ENCODE measurements at regions not wholly inside any gene's neighbourhood (a gene's known extent, or its start where the extent isn't known, plus 50 kb on each side); places are given as distances from the start of the nearest gene placed in this dataset.

DNA sequence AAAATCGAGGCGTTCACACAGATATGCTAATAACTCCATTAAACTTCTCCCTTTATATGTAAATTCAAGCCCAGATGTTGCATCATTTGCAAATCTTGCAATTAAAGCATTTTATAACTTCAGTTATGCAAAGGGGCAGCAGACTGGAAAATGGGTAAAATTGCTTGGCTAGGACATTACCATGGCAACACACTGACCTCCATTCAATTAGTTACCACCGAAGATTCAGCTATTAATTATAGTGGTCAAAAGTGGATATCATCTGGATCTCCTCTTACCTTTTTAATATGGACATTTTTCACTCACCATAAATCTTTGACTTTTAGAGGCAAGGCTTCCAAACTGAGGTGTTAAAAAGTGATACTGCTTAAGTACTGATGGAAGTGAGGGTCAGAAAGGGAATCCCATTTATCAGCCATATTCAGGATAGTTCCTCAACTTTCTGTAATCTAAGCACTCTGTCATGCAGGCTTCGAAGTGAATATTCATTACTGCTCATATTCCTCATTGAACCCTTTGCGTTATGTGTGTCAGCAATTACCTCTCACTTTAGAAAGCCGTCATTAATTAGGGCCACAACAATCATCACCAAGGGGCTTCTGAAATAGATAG is 386.2 kb upstream of the ROBO2 start:
- no peak for DNase-seq (ENCODE audit: low read depth, low spot score)
- in situ Hi-C loops (cut with HindIII; ENCODE audit: low sequenced_read_pairs) = no loop called here
- TF ChIP-seq, protein P1, sequence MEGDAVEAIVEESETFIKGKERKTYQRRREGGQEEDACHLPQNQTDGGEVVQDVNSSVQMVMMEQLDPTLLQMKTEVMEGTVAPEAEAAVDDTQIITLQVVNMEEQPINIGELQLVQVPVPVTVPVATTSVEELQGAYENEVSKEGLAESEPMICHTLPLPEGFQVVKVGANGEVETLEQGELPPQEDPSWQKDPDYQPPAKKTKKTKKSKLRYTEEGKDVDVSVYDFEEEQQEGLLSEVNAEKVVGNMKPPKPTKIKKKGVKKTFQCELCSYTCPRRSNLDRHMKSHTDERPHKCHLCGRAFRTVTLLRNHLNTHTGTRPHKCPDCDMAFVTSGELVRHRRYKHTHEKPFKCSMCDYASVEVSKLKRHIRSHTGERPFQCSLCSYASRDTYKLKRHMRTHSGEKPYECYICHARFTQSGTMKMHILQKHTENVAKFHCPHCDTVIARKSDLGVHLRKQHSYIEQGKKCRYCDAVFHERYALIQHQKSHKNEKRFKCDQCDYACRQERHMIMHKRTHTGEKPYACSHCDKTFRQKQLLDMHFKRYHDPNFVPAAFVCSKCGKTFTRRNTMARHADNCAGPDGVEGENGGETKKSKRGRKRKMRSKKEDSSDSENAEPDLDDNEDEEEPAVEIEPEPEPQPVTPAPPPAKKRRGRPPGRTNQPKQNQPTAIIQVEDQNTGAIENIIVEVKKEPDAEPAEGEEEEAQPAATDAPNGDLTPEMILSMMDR (IDR thresholded peaks at IDR 0.05; ENCODE audit: low read depth, low read length) = no peak
- no peak overlapping the region for H3K4me3 ChIP-seq (ENCODE audit: low read depth, low read length)

DNA sequence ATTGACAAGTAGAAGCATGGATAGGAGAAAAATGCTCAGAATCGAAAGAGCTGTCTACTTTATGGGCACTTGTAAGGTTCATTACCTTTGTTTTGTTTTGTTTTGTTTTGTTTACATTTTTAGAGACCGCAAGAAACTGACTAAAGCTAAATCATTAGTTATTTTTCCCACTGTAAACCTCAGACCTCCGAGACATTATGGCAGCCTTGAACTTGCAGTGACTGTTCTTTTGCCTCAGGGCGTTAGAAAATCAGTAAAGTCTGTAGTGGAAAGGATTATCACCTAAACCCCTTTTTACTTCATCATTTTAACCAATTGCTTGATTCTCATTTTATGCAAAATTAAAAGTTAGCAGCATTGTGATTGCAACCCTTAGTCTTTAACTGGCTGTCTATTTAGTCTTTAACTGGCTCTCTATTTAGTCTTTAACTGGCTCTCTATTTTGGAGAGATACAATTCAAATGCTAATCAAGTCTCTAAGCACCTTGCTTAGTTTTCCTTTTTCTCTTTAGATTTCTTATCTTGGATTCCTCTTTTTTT is 383.3 kb upstream of the ROBO2 start:
- in situ Hi-C loops (cut with HindIII; ENCODE audit: low sequenced_read_pairs) = no loop called here
- H3K4me3 ChIP-seq (ENCODE audit: low read depth, low read length) = no peak overlapping the region
- TF ChIP-seq, protein P1 (IDR thresholded peaks at IDR 0.05; ENCODE audit: low read depth, low read length) = no peak
- no peak for DNase-seq (ENCODE audit: low read depth, low spot score)

DNA sequence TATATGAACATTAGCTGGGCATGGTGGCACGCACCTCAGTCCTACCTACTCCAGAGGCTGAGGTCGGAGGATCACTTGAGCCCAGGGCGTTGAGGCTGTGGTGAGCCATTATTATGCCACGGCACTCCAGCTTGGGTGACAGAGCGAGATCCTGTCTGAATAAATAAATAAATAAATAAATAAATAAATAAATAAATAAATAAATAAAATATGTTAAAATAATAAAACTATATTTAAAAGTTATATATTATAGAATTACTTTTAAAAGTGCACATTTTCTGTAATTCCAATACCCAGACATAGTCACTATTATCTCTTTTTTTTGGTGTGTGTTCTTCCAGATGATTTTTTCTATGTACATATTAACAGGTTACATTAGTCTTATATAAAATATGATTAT is 382.0 kb upstream of the ROBO2 start:
- in situ Hi-C loops (cut with HindIII; ENCODE audit: low sequenced_read_pairs) = no loop called here

DNA sequence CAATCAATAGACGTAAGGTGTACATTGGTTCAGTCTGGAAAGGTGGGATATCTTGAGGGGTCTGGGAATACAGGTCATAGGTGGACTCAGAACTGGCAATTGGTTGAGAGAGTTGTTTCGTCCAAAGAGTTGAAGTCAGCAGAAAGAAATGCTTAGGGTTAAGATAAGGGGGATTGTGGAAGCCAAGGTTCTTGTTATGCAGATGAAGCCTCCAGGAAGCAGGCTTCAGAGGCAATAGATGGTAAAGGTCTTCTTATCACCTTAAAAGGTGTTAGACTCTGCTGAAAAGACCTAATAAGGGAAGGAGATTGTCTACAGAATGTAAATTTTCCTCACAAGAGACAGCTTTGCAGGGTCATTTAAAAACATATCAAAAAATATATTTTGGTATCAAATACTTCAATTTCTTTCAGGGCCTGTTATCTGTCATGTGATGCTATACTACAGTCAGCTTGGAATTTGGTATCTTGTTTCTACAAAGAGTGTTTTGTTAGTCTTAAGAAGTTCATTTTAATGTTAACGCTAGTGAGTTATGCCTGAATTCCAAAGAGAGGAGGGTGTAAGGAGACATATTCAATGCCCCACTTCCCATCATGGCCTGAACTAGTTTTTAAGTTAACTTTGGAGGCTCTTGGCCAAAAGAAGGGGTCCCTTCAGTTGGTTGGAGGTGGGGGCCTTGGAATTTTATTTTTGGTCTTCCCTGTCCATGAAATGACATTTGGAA is 378.2 kb upstream of the ROBO2 start:
- TF ChIP-seq, protein P1 (IDR thresholded peaks at IDR 0.05; ENCODE audit: low read depth, low read length) = no peak
- no peak overlapping the region for H3K4me3 ChIP-seq (ENCODE audit: low read depth, low read length)
- in situ Hi-C loops (cut with HindIII; ENCODE audit: low sequenced_read_pairs) = no loop called here
- DNase-seq (ENCODE audit: low read depth, low spot score) = no peak

More for the DNA sequence above, 382.0 kb upstream of the ROBO2 start:
- TF ChIP-seq, protein P1 (IDR thresholded peaks at IDR 0.05; ENCODE audit: low read depth, low read length) = no peak
- no peak for DNase-seq (ENCODE audit: low read depth, low spot score)
- no peak overlapping the region for H3K4me3 ChIP-seq (ENCODE audit: low read depth, low read length)

DNA sequence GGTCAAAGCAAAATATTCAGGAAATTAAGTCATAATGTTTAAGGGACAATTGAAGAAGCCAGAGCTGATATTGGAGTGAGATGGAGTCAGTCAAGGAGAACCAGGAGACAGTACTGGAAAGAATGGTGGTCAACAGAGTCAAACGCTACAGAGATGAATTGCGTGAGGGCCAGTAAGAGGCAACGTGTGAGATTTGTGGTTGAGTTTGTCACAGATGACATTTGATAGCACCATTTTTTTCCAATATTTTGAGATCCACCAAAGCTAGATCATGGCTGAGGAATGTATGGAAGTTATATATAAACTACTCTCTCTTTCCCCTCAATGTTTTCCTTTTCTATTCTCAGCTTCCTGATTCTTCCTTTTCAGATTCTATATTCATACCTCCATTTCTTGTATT is 375.1 kb upstream of the ROBO2 start:
- no peak for DNase-seq (ENCODE audit: low read depth, low spot score)
- in situ Hi-C loops (cut with HindIII; ENCODE audit: low sequenced_read_pairs) = no loop called here
- H3K4me3 ChIP-seq (ENCODE audit: low read depth, low read length) = no peak overlapping the region
- TF ChIP-seq, protein P1 (IDR thresholded peaks at IDR 0.05; ENCODE audit: low read depth, low read length) = no peak

DNA sequence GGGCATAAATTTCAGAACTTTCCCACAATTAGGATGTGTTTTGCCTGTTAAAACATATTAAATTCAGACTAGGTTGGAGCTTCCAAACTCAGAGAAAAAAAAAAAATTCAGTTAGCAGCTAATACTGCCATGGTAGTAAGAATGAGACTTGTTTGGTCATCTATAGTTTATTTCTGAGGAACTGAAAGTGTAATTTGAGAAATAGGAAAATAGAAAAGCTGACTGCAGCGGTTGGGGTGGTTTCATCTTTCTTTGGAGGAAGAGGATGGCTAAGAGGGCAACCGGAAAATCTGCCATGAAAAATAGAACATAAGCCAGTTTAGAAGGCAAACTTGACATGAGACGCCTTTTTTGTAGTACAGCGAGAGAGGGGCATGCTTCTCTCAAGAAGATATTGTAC is 371.2 kb upstream of the ROBO2 start:
- DNase-seq (ENCODE audit: low read depth, low spot score) = no peak
- TF ChIP-seq, protein P1 (IDR thresholded peaks at IDR 0.05; ENCODE audit: low read depth, low read length) = no peak
- in situ Hi-C loops (cut with HindIII; ENCODE audit: low sequenced_read_pairs) = no loop called here

More for the DNA sequence above, 371.2 kb upstream of the ROBO2 start:
- no peak overlapping the region for H3K4me3 ChIP-seq (ENCODE audit: low read depth, low read length)
